HG02943 (cell line): ENCODE measurements at regions not wholly inside any gene's neighbourhood (a gene's known extent, or its start where the extent isn't known, plus 50 kb on each side); places are given as distances from the start of the nearest gene placed in this dataset.
"Not testable (repeated sequence)": the region's sequence is repeated elsewhere in the genome, so short reads cannot be mapped to it uniquely, and the experiment has no call there.

Experiments
- ATAC-seq: cut with Tn5 transposase; IDR thresholded peaks from one replicate; pipeline ENCODE4 v1.9.1; 2021; ENCODE audit warnings: mild to moderate bottlenecking, low read depth, moderate library complexity; ENCODE audit not compliant: unreplicated experiment

DNA sequence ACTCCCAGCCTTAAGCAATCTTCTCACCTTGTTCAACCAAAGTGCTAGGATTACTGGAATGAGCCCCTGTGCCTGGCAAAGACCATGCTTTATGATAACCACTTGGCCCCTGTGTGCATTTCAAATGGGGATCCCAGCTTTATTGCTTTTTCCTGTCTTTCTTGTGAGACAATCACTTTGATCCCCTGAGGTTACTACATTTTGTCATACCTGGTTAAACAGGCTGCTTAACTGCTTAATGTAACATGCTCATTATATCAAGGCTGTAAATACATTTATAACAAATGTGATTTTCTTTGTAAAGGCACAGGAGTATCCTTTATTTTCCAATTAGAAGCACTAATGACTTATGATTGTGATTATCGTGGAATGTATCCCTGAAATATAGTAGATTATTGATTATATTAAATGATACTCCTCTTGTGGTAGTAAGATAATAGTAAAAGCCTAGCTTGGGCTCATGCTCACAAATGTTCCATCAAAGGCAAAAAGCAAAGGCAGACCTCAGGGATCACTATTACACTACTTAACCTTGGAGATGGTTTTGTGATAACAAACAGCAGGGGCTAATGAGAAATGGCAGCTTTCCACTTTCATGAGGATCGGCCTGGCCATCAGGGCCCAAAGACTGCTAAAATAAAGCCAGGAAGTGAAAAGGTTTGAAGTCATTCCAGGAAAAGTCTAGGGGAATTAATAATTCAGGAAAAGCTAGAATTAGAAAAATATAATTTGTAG is 290.8 kb upstream of the MDGA2 start:
- ATAC-seq, result no peak

DNA sequence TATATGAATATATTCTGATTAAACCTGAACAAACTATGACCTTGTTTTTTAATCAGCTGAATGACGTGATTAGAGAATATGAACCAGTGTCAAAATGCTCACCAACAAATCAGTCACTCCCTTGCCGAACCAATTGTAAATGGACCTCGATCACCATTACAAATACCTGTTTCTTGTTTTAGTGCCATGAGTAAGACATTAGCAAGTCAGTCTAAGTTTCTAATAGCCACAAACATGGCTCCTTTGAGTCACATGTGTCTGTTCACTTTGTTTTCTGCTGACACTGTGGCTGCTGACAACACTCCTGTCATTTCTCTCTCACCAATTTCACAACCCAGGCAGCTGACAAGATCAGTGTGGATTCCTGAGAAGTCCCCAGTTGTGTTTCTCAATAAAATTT is 286.2 kb upstream of the MDGA2 start:
- ATAC-seq, result no peak

DNA sequence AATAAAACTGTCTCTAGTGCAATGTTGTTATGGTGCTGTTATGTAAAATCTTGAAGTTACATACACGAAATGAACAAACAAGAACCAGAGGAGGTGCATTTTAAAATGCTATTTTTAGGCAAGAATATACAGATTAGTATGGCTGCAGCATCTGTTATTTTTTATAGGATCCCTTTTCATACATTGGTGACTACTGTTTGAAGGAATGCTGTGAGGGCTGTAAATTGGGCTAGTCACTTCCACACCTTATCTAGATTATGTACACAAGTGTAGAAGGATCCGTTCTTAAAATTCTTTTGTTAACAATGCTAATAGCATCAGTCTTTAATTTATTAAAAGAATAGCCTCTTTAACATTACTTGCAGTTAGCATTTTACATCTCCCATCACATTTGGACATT is 284.3 kb upstream of the MDGA2 start:
- ATAC-seq, result no peak

DNA sequence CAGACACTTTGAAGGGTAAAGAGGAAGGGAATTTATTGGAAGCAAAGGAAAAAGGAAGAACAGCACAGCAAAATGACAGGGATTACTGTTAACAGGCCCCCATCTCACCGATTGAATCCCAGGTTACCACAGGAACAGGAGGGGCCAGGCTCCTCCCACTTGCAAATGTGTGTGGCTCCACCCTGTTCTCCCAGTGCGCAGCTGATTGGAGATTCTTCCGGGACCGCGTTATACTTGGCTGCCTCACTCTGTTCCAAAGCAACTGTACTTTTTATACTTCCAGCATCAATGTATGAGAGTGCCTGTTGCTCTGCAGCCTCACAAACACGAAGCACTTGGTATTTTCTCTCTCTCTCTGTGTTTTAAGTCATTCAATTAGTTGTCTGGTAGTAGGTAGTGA is 273.6 kb upstream of the MDGA2 start:
- ATAC-seq, result no peak

DNA sequence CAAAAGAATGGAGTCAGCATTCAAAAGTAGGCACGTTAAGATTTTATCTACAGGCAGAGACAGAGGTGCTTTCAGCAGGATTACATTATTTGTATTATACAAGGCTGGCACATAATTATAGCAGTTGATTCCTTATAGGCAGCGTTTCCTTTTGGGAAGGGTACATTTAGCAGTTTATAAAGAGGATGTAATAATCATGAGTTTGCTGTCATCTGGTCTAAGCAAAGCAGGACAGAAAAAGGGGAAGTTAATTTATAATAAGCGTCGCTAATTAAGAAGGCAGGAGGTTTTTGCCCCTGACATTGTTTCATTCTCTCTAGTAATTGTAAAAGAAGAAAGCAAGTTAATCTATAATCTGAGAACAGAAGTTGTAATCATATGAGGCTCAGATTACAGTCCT is 259.9 kb upstream of the MDGA2 start:
- no peak for ATAC-seq

DNA sequence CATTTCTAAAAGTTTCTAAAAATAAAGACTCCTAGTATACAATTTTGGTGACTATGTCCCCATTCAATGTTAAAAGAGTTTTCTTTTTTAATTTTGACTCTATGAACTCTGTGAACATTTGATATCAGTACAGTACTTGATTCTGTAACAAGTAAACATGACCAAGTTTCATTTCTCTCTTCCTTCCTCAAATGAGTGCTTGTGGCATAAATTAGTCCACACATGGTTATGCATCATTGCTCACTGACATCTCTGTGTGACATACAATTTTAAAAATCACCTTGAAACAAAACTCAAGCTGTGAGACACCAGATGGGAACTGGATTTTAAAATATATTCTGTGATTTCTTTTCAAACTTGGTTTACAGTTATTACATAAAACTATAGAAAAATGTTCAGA is 253.9 kb upstream of the MDGA2 start:
- no peak for ATAC-seq

DNA sequence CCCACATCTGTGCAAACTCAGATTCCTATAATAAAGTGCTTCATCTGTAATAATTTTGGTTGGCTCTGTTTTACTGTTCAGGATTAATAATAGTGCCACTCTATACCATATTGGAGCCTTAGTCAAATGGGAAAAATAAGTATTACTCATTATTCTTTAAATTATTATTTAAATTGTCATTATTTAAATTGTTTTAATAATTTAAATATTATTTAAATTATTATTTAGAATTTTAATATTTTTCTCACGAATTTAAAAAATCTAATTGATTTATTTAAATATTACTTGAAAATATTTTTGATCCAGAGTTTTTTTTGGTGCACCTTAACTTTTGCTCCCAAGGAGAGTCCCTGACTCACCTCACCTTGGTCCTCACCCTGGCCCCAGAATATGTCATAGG is 245.7 kb upstream of the MDGA2 start:
- ATAC-seq, result no peak

DNA sequence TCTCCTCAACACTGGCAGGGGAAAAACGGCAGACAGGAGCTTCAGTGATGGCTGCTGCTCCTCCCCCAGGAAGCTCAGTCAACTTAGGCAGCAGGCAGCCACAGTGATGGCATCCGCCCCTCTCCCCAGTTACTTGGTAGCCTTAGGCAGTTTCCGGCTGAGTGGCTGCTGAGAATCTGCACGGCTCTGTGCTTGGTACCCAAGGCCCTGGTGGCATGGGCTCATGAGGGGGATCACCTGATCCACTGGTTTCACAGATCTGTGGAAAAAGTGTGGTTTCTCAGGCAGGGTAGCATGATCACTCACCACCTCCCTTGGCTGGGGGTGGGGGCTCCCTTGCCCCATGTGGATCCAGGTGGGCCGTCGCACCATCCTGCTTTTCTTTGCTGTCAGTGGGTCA is 244.6 kb upstream of the MDGA2 start:
- ATAC-seq, result no peak

DNA sequence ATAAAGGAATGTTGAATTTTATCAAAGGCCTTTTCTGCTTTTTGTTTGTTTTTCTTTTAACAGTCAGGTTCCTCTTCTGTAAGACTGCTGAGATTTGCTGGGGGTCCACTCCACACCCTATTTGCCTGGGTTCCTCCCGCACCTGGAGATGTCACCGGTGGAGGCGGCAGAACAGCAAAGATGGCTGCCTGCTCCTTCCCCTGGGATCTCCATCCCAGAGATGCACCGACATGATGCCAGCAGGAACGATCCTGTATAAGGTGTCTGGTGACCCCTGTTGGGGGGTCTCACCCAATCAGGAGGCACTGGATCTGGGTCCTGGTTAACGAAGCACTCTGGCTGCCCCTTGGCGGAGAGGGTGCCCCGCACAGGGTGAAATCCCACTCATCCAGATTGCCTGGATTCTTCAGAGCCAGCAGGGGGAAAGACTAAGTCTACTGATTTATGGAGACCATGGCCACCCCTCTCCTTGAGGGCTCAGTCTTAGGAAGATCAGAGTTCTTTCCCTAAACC is 244.0 kb upstream of the MDGA2 start:
- ATAC-seq, result no peak

DNA sequence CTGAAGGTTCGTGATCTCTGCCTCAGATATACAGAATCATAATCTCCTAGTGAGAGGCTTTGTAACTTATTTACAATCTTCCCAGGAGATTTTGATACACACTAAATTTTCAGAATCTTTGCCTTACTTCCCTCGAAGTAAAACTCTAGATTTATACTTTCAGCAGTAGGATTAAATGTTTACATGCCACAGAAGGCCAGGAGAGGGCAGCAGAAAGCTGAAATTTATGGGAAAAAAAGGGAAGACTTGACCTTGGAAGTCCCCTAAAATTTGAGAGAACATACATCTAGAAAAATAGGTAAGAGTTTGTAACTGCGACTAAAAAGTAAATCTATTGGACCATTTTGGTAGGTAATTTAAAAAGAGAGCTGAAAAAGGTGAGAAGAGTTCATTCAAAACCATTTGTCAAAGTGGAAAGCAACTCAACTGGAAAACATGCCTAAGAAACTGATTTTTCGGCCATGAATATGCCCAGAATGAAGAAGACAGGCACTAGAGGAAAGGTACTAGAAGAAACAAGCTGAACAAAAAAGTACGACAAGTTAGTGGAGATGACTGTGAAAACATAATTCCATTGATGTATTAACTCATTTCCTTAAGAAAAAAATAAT is 242.0 kb upstream of the MDGA2 start:
- no peak for ATAC-seq

DNA sequence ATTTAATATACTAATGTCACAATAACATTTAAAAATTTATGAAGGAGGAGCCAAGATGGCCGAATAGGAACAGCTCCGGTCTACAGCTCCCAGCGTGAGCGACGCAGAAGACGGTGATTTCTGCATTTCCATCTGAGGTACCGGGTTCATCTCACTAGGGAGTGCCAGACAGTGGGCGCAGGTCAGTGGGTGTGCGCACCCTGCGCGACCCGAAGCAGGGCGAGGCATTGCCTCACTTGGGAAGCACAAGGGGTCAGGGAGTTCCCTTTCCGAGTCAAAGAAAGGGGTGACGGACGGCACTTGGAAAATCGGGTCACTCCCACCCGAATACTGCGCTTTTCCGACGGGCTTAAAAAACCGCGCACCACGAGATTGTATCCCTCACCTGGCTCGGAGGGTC is 225.7 kb upstream of the MDGA2 start:
- not testable (repeated sequence) for ATAC-seq

DNA sequence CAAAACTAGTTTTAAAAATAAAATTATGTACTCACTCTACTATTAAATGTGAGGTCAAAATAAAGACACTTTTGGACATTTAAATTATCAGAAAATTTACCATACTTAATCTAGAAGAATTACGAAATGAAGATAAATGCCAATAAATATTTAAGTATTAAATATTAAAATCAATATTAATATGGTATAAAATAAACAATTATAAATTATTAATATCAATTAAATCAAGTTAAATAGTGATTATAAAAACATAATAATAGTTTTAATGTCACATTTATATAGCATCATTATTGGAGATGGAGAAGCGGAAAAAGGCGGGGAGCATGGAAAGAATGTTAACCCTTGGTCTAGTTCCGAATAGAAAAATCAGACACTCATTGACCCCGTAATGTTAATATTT is 224.3 kb upstream of the MDGA2 start:
- no peak for ATAC-seq

DNA sequence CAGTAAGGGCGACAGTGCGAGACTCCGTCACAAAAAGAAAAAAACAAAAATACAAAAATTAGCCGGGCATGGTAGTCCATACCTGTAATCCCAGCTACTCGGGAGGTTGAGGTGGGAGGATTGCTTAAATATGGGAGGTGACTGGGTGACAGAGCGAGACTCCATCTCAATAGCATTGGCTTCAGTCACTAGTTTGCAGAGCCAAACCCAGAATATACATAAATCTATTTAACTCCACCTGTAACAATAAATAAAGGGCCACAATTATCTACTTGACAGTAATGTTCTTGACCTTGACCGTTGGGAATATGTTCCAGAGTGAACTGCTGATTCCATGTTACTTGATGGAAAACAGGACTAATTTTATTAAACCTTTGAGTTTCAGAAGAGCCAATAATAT is 198.9 kb upstream of the MDGA2 start:
- ATAC-seq, result no peak

DNA sequence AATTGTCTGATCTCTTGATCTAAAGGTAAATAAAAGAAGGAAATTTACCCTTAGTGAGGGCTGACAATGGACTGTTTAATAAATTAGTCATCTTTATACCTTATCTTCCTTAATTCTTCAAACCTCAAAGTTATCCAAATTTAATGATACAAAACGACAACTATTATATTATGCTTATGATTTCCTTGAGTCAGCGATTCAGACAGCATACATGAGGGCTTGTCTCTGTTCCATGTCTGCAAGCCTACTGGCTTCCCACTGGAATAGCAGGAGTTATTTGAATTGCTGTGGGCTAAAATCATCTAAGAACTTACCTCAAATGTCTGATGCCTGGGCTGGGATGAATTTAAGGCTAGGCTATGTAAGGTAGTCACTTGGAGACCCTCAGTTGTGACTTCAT is 197.2 kb upstream of the MDGA2 start:
- no peak for ATAC-seq

DNA sequence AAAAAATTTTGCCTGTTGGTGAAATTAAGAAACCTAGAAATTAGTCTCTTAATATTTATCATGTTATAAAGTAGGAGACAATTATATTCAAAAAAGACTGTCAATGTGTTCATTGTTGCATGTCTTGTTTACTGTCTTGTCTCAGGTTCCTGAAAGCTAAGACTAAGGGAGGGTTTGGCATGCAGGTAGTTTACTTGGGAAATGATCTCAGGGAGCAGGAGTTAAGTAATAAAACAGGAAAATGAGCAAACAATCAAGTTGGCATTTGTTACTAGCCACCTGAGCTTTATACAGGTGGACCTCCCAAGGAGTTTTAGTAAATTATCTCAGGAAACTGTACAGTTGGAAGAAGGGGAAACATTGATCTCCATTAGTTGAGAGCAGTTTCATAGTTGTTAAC is 188.0 kb upstream of the MDGA2 start:
- no peak for ATAC-seq

DNA sequence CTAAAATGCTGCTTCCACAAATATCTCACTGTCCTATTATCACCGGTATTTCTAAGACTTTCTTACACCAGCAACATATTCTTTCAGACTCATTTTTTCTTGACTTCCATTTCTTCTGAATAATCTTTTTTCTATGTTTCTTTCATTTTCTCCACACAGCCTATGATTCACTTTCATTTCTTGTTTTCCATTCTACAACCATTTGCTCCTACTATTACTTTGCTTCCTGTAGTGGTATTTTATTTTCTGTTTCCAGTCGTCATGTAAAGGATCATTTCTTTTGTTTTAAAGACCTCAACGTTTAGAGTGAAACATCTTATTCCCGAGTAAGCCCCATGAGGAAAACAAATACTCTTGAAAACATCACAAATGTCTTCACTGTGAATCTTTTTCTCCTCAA is 182.2 kb upstream of the MDGA2 start:
- no peak for ATAC-seq

DNA sequence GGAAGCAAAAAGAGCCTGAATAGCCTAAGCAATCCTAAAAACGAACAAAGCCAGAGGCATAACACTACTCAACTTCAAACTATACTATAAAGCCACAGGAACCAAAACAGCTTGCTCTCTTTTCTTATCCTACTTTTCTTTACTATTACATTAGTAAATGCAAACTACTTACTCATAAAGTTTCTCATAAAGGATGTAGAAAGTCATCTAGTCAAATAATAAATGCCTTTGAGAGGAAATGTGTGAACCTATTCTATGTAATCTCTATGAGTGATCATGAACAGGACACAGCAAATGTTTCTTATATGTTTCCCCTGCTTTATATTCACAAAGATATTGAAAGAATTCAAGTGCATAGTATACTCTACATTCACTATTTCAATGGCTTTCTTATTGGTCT is 176.9 kb upstream of the MDGA2 start:
- no peak for ATAC-seq

DNA sequence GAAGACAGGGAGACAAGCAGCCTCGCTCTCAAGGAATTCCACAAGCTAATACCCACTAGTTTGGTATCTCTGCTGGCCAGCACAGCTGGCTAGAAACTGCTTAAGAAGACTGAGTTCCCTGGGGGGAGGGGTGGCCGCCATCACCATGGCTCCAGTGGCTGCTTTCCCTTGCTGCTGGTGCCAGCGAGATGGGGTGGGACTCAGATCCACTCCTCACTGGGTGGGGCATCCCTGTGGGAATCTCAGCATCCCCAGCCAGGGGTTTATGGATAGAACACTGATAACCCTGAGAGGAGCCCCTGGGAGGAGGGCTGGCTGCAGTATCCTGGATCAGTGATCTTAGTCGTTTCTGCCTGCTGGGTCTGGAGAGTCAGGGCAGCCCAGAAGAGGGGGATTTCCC is 170.6 kb upstream of the MDGA2 start:
- no peak for ATAC-seq

DNA sequence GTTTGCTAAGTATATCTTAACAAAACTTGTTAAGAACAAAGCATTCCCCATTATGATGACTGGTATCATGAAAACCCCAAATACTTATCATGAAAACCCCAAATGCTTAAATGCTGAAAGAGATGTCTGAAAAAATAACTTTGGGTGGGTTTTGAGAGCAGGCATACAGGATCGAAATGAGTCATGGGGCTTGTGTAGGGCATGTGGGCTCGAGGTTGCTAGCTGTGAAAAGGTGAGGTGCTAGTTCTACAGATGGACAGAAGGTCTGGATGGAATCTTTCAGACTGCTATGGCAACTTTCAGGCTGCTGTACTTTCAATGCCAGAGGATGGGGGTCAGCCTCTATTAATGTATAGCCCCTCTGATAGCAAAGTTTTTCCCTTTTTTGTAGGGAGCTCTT is 167.8 kb upstream of the MDGA2 start:
- ATAC-seq, result no peak

DNA sequence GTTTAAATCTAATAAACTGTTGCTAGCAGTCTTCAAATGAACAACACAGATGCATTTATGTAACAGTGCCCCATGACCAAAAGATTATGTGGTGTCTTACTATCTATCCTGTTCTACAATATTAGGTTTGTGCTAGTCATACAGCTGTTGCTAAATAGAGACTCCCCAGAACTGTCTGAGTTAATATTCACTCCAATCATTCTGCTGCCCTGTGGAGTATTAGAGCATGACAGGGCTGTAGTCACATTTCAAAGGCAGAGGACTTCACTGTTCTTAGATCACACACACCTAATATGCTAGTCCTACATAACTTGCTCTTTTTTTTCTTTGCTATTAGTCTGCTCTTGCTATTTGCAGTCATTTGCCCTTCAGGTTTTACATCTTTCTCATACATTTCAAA is 157.6 kb upstream of the MDGA2 start:
- no peak for ATAC-seq

DNA sequence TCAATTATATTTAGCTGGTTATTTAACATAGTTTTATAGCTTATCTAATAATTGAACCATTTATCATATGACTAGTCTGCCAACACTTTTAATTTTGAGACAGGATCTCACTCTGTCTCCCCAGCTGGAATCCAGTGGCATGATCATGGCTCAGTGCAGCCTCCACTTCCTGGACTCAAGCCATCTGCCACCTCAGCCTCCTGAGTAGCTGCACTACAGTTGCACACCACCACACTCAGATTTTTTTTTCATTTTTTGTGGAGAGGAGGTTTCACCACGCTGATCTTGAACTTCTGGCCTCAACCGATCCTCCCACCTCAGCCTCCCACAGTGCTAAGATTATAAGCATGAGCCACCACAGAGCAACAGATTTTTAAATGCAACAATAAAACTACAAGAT is 151.4 kb upstream of the MDGA2 start:
- no peak for ATAC-seq

DNA sequence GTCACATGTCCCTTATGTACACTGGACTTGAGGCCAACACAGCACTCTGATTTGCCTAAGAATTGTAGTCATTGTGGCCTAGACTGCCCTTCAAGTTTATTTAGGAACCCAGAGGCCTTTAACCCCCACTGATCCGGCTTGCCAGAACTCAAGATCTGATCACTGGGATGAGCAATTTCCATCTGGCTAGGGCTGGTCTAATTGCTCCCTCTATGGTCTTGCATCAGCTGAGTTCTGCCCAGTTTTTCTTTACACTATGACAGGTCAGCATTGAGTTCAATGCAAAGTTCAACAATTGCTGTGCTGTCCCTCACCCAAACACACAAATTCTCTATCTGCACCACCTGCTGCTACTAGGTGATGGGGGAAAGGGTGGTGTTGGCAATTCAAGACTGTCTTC is 146.9 kb upstream of the MDGA2 start:
- ATAC-seq, result no peak
